Dendritic cell treated with granulocyte-macrophage colony-stimulating factor and Interleukin-4, amounts not matched to agents 40 ng/mL and 50 ng/mL, for 4 days (primary cell): ENCODE measurements at regions not wholly inside any gene's neighbourhood (a gene's known extent, or its start where the extent isn't known, plus 50 kb on each side); places are given as distances from the start of the nearest gene placed in this dataset.

Source experiments
- H3K27ac Mint-ChIP-seq: one replicate; pipeline ENCODE4 v1.8.0; 2022; ENCODE audit warnings: mild to moderate bottlenecking, mixed read lengths
- H3K27me3 Mint-ChIP-seq: one replicate; pipeline ENCODE4 v1.8.0; 2022; ENCODE audit warnings: mild to moderate bottlenecking, mixed read lengths
- H3K36me3 Mint-ChIP-seq: one replicate; pipeline ENCODE4 v1.8.0; 2022; ENCODE audit warnings: low read depth, mixed read lengths
- H3K4me1 Mint-ChIP-seq: one replicate; pipeline ENCODE4 v1.8.0; 2022; ENCODE audit warnings: low read depth, mixed read lengths
- H3K4me3 Mint-ChIP-seq: one replicate; pipeline ENCODE4 v1.8.0; 2022; ENCODE audit warnings: mild to moderate bottlenecking, moderate library complexity, mixed read lengths
- H3K9me3 Mint-ChIP-seq: one replicate; pipeline ENCODE4 v1.8.0; 2022; ENCODE audit warnings: mixed read lengths
- intact Hi-C: fragments of 100-400 bp; cut with micrococcal nuclease; formaldehyde crosslinking; loops from one replicate; pipeline ENCODE4 v1.15.0; 2022

DNA sequence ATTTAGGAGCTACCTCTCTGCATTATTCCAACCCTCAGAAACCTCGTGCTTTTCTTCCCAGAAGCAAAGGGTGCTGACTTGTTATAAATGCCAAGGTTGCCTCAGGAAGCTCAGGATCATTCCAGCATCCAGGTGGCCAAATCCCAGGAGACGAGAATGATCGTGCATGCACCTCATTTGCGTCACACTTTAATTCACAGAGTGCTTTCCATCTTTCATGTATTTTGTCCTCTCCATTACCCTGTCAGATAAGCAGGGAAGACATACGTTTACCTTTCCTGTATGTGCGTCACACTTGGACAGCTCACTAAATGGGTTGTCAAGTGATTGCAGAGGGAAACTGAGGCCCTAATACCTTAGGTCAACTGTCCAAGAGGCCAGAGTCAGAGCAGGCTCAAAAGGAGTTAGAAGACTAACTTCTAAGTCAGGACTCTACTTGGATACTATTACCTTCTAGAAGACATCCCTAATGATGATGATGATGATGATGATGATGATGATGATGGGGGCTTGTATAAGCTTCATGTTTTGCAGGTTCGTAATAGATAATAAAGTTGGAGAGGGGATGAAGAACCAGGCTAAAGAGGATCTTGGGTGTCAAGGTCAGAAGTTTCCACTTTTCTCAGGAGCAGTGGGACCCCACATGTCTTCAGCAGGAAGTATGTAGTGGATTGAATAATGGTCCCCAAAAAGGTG lies 150.6 kb upstream of the TNRC6C start:
- no peak overlapping the region for H3K27ac Mint-ChIP-seq
- H3K36me3 Mint-ChIP-seq = no peaks in the 10 kb centered on the region
- no peaks in the 10 kb centered on the region for H3K4me1 Mint-ChIP-seq
- peaks cover 58% of the 10 kb centered on the region for H3K27me3 Mint-ChIP-seq
- intact Hi-C loops = no loop called here
- H3K9me3 Mint-ChIP-seq = no peaks in the 10 kb centered on the region
- H3K4me3 Mint-ChIP-seq = no peak overlapping the region

DNA sequence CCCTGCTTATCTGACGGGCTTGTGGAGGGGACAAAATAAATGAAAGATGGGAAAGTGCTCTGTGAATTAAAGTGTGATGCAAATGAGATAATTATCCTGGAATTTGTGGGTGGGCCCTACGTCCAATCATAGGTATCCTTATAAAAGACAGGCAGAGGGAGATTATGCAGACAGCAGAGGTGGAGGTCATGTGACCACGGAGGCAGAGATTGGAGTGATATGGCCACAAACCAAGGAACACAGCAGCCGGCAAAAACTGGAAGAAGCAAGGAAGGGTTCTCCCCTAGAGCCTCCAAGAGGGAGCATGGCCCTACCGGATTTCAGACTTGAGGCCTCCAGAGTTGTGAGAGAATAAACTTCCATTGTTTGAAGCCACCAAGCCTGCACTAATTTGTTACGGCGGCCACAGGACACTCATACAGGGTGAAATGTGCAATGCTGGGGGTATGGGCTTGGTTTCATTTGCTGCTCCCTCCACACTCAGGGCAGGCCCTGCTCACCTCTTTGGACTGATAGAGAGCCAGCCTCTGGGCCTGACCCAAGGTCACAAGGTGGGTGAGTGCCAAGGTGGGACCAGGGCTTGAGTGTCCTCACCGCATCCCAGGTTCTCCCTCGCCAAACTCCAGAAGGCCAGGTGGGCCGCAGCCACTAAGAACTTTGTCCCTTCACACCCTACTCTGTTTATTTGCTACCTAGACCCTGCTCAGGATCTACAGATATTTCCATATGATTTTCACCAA lies 149.6 kb upstream of the TNRC6C start:
- H3K9me3 Mint-ChIP-seq = no peaks in the 10 kb centered on the region
- H3K36me3 Mint-ChIP-seq = no peaks in the 10 kb centered on the region
- H3K27ac Mint-ChIP-seq = no peak overlapping the region
- no peak overlapping the region for H3K4me3 Mint-ChIP-seq
- no peaks in the 10 kb centered on the region for H3K4me1 Mint-ChIP-seq
- intact Hi-C loops = no loop called here
- peaks cover 52% of the 10 kb centered on the region for H3K27me3 Mint-ChIP-seq

DNA sequence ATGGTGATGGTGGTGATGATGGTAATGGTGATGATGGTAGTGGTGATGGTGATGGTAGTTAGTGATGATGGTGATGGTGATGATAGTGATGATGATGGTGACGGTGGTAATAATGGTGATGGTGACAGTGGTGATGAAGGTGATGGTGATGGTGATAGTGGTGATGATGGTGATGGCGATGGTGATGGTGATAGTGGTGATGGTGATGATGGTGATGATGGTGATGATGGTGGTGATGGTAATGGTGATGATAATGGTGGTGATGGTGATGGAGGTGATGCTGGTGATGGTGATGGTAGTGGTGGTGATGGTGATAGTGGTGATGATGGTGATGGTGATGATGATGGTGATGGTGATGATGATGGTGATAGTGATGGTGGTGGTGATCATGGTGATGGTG lies 148.7 kb upstream of the TNRC6C start:
- intact Hi-C loops = no loop called here
- H3K27ac Mint-ChIP-seq = no peak overlapping the region
- no peak overlapping the region for H3K4me3 Mint-ChIP-seq
- H3K36me3 Mint-ChIP-seq = no peaks in the 10 kb centered on the region
- H3K9me3 Mint-ChIP-seq = no peaks in the 10 kb centered on the region
- no peaks in the 10 kb centered on the region for H3K4me1 Mint-ChIP-seq
- H3K27me3 Mint-ChIP-seq = peaks cover 47% of the 10 kb centered on the region

DNA sequence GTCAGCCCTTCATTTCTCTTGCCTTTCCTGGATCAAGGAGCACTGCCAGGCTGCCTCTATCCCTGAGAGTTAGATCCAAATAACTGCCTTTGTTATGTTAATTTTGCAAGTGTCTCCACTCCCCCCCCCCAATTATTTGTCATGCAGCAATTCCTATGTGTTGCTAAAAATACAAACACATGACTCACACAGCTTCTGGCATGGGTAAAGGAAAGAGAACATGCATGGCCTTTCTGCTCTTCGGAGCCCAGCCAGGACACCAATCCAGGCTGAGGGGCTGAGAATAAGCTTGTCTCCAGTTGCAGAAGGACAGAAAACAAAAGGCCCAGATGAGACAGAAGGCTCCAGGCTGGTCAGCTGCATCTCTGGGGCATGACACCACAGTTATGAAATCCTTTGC lies 148.0 kb upstream of the TNRC6C start:
- intact Hi-C loops = no loop called here
- H3K36me3 Mint-ChIP-seq = no peaks in the 10 kb centered on the region
- peaks cover 46% of the 10 kb centered on the region for H3K27me3 Mint-ChIP-seq
- H3K4me3 Mint-ChIP-seq = no peak overlapping the region
- H3K4me1 Mint-ChIP-seq = no peaks in the 10 kb centered on the region
- no peaks in the 10 kb centered on the region for H3K9me3 Mint-ChIP-seq
- H3K27ac Mint-ChIP-seq = no peak overlapping the region

DNA sequence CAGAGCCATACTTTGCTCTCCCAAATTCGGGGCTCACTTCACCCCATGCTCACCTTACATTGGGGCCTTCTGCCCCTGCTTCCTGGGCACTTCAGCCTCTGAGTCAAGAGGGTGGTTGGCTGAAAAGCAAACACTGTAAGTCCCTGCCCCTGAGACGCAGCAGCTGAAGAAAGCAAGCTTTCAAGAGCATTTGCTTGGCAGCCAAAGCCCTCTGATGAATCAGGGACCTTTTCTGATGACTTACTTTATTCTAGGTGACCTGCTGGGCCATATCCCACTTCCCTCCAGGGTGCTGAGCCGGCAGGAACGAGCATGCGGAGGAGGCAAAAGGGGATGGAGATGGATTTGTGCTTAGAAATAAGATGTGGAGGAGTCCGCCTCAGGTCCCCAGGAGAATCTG lies 147.0 kb upstream of the TNRC6C start:
- Mint-ChIP-seq H3K9me3 (no peaks in the 10 kb centered on the region), H3K27ac (no peak overlapping the region), H3K4me3 (no peak overlapping the region), H3K27me3 (peaks cover 40% of the 10 kb centered on the region), H3K4me1 (no peaks in the 10 kb centered on the region), H3K36me3 (no peaks in the 10 kb centered on the region)
- intact Hi-C loops = no loop called here

DNA sequence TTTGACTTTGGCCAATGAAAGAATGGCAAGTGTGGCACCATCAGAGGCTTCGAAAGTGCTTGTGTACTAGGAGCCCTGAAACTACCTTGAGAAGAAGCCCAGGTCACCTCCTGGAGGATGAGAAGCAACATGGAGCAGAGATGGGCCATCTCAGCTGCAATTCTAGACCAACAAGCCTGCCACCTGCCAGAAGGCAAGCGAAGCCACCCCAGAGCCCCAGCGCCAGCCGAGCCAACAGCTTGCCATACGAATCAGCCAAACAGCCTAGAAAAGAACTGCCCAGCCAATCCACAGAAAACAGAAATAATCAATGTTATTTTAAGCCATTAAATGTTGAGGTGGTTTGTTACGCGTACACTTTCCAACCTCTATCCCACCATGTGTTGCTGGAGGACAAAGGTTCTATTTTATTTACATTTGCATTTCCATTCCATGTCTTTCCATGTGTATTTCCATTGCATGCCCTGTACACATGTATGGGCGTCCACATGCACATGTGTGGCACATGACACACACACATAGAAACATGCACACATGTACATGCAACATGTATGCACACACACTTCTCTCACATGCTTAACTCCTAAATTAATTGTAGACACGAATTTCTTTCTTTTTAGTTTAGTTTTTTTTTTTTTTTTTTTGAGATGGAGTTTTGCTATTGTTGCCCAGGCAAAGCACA lies 144.3 kb upstream of the TNRC6C start:
- Mint-ChIP-seq H3K36me3 (no peaks in the 10 kb centered on the region), H3K4me3 (no peak overlapping the region), H3K4me1 (no peaks in the 10 kb centered on the region), H3K9me3 (no peaks in the 10 kb centered on the region), H3K27ac (no peak overlapping the region), H3K27me3 (peaks cover 40% of the 10 kb centered on the region)
- intact Hi-C loops = no loop called here

DNA sequence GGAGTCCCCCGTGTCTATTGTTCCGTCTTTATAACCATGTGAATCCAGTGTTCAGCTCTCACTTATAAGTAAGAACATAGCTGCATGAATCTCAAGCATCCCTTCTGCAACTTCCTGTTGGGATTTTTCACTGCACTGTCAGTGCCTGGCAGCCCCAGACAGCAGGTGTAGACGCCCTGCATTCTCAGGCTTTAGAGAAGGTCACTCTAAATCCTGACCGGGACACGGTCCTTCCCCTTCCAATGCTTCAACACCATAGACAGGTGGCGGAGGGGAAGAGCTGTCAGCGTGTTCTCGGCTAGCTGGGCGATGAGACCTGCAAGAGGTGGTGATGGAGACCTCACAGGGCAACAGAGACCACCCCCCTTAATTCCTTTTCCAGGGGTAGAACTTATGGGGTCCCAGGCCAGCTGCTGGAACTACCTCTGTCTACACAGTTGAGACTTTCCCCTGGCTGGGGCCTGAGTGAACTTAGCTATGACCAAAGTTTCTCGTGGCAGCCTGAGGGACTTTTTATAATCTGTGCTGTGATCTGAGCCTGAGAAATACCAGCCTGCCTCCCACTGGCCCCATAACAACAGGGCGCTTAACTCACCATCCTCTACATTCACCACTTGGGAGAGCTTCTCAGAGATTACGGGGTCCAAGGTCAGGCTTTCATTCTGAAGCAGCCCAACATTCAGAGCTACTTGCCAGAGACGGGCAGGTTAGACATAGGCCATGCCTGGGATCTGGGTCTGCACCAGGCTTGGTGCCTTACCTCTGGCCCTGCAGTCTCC lies 143.2 kb upstream of the TNRC6C start:
- Mint-ChIP-seq H3K4me3 (no peak overlapping the region), H3K27ac (no peak overlapping the region), H3K4me1 (no peaks in the 10 kb centered on the region), H3K27me3 (peaks cover 45% of the 10 kb centered on the region), H3K9me3 (no peaks in the 10 kb centered on the region), H3K36me3 (no peaks in the 10 kb centered on the region)
- intact Hi-C loops = no loop called here

DNA sequence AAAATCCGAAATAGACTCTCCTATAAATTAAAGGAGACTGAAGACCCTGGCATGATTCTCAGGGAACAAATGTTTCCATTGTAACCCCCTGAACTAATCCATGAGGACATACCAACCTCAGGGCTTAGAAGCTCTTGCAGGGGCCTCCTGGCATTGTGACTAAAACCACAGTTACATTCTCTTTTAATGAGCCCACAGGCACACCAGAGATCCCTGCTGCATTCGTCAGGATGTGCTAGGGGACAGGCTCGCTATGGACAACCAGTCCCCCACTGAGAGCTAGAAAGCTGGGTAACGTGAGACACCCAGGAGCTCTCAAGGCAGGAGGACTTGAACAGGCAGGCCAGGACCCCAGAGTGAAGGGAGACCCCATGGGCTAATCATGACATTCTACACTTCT lies 140.6 kb upstream of the TNRC6C start:
- Mint-ChIP-seq H3K9me3 (no peaks in the 10 kb centered on the region), H3K4me1 (peaks cover 6% of the 10 kb centered on the region), H3K27me3 (peaks cover 57% of the 10 kb centered on the region), H3K36me3 (no peaks in the 10 kb centered on the region), H3K4me3 (no peak overlapping the region), H3K27ac (no peak overlapping the region)
- intact Hi-C loops = no loop called here

DNA sequence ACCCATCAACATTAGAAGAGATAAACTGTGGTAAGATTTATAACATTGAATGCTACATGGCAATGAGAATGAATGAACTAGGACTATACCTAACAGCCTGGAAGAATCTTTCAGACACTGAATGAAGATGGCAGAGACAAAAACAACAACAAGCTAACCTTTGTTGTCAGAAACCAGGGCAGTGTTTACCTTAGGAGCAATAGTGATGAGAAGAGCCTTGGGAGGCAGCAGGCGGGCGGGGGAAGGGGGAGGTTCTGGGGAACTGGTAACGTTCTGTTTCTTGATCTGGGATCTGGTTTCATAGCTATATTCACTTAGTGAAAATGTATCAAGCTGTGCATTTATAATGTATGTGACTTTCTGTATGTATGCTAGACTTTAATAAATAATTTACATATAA lies 139.0 kb upstream of the TNRC6C start:
- Mint-ChIP-seq H3K4me3 (no peak overlapping the region), H3K4me1 (peaks cover 6% of the 10 kb centered on the region), H3K27me3 (peaks cover 66% of the 10 kb centered on the region), H3K27ac (no peak overlapping the region), H3K36me3 (no peaks in the 10 kb centered on the region), H3K9me3 (no peaks in the 10 kb centered on the region)
- intact Hi-C loops = no loop called here

DNA sequence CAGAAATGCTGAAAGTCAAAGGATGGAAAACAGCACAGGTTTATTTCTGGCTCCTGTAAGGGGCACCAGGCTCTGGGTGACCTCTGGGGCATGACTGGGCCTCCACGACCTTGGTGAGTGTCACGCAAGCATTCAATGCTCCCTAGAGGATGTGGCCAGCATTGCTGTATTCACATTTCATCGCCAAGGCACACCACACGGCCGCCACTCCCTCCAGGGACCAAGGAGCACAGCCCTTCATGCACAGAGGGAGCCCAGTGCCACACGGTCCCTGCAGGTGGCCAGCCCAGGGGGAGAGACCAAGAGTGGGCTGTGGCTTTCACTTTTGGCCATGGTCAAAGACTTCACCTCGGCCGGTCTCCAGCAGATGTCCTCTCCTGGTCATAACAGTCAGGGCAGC lies 137.4 kb upstream of the TNRC6C start:
- no peak overlapping the region for H3K27ac Mint-ChIP-seq
- H3K4me1 Mint-ChIP-seq = peaks cover 6% of the 10 kb centered on the region
- H3K9me3 Mint-ChIP-seq = no peaks in the 10 kb centered on the region
- no peak overlapping the region for H3K4me3 Mint-ChIP-seq
- intact Hi-C loops = no loop called here
- peaks cover 70% of the 10 kb centered on the region for H3K27me3 Mint-ChIP-seq
- H3K36me3 Mint-ChIP-seq = no peaks in the 10 kb centered on the region

DNA sequence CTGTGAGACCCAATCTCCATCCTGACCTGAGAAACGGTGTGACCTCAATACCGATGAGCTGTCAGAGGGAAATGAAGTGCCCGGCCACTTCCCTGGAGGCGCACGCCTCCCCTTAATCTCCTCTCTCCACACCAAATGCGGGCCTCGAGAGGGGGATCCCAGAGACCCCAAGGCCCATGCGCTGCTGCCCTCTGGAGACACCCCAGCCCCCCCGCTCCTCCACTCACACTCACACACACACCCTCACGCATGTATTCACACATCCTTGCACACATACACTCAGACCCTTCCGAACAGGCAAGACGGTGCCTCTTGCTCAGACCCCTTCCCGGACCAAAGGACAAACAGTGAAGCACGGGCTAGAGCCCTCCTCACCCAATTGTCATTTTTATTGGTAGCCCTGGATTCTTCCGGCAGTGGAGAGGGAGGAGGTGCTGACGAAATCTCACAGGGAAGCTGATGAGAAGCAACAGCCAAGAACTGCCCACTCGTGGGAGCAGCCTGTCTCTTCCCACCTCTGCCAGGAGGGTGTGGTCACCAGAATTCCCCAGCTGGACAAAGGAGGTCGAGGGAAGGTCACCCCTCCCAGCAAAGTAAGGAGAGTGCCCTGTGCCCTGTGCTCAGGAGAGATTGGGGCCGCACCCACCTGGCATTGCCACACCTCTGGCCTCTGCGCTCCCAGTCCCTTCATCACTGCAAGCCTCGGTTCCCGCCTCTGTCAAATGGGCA lies 136.0 kb upstream of the TNRC6C start:
- no peaks in the 10 kb centered on the region for H3K9me3 Mint-ChIP-seq
- no peak overlapping the region for H3K27ac Mint-ChIP-seq
- H3K4me3 Mint-ChIP-seq = no peak overlapping the region
- intact Hi-C loops = no loop called here
- H3K27me3 Mint-ChIP-seq = peaks cover 84% of the 10 kb centered on the region
- peaks cover 6% of the 10 kb centered on the region for H3K4me1 Mint-ChIP-seq
- no peaks in the 10 kb centered on the region for H3K36me3 Mint-ChIP-seq

DNA sequence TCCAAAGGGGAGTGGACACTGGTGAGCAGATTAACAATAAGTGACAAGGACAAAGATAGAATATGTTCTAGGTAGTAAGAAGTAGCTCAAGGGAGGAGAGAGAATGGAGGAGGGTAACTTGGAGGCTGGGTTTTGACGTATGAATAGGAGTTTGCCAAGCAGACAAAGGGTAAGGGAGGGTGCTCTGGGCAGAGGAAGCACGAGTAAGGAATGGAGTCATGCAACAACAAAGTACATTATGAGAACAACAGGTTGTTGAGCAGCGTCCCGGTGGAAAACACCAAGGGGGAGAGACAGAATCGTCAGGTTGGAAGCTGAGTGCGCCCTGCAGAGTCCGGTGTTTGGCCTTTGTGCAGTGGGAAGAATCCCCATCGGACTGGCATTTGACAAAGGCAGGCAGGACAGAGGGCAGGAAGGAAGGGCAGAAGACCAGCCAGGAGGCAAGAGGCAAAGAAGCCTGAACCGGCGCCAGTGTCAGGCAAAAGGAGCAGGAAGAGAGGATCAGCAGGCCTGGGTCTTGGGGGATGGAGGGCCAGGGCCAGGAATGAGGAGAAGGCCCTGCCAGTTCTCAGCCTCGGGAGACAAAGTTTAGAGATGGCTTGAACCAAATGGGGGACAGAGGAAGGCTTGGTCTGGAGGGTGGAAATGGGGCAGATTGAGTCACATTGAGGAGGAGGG lies 134.3 kb upstream of the TNRC6C start:
- H3K27ac Mint-ChIP-seq = no peak overlapping the region
- no peak overlapping the region for H3K4me3 Mint-ChIP-seq
- intact Hi-C loops = no loop called here
- H3K27me3 Mint-ChIP-seq = peaks cover 84% of the 10 kb centered on the region
- peaks cover 6% of the 10 kb centered on the region for H3K4me1 Mint-ChIP-seq
- H3K9me3 Mint-ChIP-seq = no peaks in the 10 kb centered on the region
- H3K36me3 Mint-ChIP-seq = no peaks in the 10 kb centered on the region

DNA sequence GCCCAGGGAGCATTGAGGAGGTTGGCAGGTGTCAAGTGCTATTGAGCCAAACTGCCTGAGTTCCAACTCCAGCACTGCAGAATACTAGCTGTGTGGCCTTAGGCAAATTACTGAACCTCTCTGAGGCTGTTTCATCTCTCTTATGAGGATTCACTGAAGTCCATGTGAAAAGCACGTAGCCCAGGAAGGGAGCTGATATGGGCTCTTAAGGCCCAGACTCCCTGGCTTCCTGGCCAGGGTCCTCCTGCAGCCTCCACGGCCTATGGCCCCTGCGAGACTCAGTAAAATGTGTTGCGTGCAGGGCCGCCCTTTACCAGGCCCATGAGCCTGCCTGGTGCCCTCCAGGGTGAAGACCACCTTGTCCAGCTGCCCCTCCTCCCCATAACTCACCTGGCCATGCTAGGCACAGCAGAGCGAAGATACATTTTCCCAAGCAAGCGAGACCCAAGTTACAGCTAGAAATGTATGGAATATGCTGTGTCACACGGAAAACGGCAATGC lies 133.7 kb upstream of the TNRC6C start:
- H3K4me1 Mint-ChIP-seq = peaks cover 10% of the 10 kb centered on the region
- H3K4me3 Mint-ChIP-seq = no peak overlapping the region
- H3K36me3 Mint-ChIP-seq = no peaks in the 10 kb centered on the region
- H3K9me3 Mint-ChIP-seq = no peaks in the 10 kb centered on the region
- no peak overlapping the region for H3K27ac Mint-ChIP-seq
- intact Hi-C loops = no loop called here
- H3K27me3 Mint-ChIP-seq = peaks cover 87% of the 10 kb centered on the region
